ENCODE measurements at regions not wholly inside any gene's neighbourhood (a gene's known extent, or its start where the extent isn't known, plus 50 kb on each side); places are given as distances from the start of the nearest gene placed in this dataset.

- TF ChIP-seq GABPA (IDR thresholded peaks at IDR 0.05; ENCODE audit: low read depth) (no peak), CTCF (IDR thresholded peaks at IDR 0.05; ENCODE audit: insufficient read depth, low read length) (no peak)
Observed at GRCh38 chr1:220473440-220473839, 54.5 kb upstream of the MARK1 start.
